GF-D8 (cell line): ENCODE measurements at regions not wholly inside any gene's neighbourhood (a gene's known extent, or its start where the extent isn't known, plus 50 kb on each side); places are given as distances from the start of the nearest gene placed in this dataset.
"Not testable (repeated sequence)": the region's sequence is repeated elsewhere in the genome, so short reads cannot be mapped to it uniquely, and the experiment has no call there.

Source experiments
- DNase-seq: peaks from one replicate; lab custom pipeline; 2025; lab: John Stamatoyannopoulos, UW

GRCh38 chr10:9834434-9834833, 1183.2 kb upstream of the CELF2 start:
- DNase-seq = no peak

GRCh38 chr10:9845075-9845474, 1172.6 kb upstream of the CELF2 start:
- DNase-seq = no peak

- no peak for DNase-seq
Observed at GRCh38 chr10:9848278-9848677, 1169.4 kb upstream of the CELF2 start.

GRCh38 chr10:9848981-9849380, 1168.7 kb upstream of the CELF2 start:
- no peak for DNase-seq

- DNase-seq = no peak
Observed at GRCh38 chr10:9850415-9850814, 1167.3 kb upstream of the CELF2 start.

- no peak for DNase-seq
Observed at GRCh38 chr10:9851808-9852207, 1165.9 kb upstream of the CELF2 start.

- DNase-seq = no peak
Observed at GRCh38 chr10:9853405-9854355, 1164.0 kb upstream of the CELF2 start.

GRCh38 chr10:9855451-9855850, 1162.2 kb upstream of the CELF2 start:
- not testable (repeated sequence) for DNase-seq

GRCh38 chr10:9858816-9859215, 1158.9 kb upstream of the CELF2 start:
- DNase-seq = no peak

- DNase-seq = no peak
Observed at GRCh38 chr10:9860045-9860444, 1157.6 kb upstream of the CELF2 start.

- DNase-seq = no peak
Observed at GRCh38 chr10:9863559-9864121, 1154.0 kb upstream of the CELF2 start.

- DNase-seq = no peak
Observed at GRCh38 chr10:9868499-9868898, 1149.2 kb upstream of the CELF2 start.

- no peak for DNase-seq
Observed at GRCh38 chr10:9869205-9869604, 1148.5 kb upstream of the CELF2 start.

GRCh38 chr10:9869606-9870176, 1148.0 kb upstream of the CELF2 start:
- DNase-seq = no peak

- DNase-seq = no peak
Observed at GRCh38 chr10:9875353-9875752, 1142.3 kb upstream of the CELF2 start.

GRCh38 chr10:9877978-9878377, 1139.7 kb upstream of the CELF2 start:
- DNase-seq = no peak

- DNase-seq = no peak
Observed at GRCh38 chr10:9878383-9878782, 1139.3 kb upstream of the CELF2 start.

GRCh38 chr10:9885761-9886160, 1131.9 kb upstream of the CELF2 start:
- peak; percentile 23 for DNase-seq

GRCh38 chr10:9886772-9887171, 1130.9 kb upstream of the CELF2 start:
- no peak for DNase-seq

GRCh38 chr10:9895453-9895852, 1122.2 kb upstream of the CELF2 start:
- no peak for DNase-seq

- DNase-seq = no peak
Observed at GRCh38 chr10:9895981-9896380, 1121.7 kb upstream of the CELF2 start.

- no peak for DNase-seq
Observed at GRCh38 chr10:9898633-9899395, 1118.9 kb upstream of the CELF2 start.
